Heart left ventricle (tissue), 16 donors: ENCODE measurements at regions not wholly inside any gene's neighbourhood (a gene's known extent, or its start where the extent isn't known, plus 50 kb on each side); places are given as distances from the start of the nearest gene placed in this dataset.
"Not testable (repeated sequence)": the region's sequence is repeated elsewhere in the genome, so short reads cannot be mapped to it uniquely, and the experiment has no call there.

Experiments used
- ATAC-seq, 4 donors: fragments of 200-7000 bp; cut with Tn5 transposase; one replicate each; pipeline ENCODE4 v1.9.1; 2020 to 2022; ENCODE audit warnings: moderate library complexity in 4 of 4, mild to moderate bottlenecking in 3 of 4, moderate number of reproducible peaks in 1 of 4
- DNase-seq, 5 donors: peaks; one replicate each; pipeline ENCODE4 v3.0.0-alpha.2; 2020
- H3K27ac ChIP-seq, 12 donors: fragments of 200-600 bp; sonication (generic) in 4 of 12; one replicate each; pipeline versions ENCODE4 v1.5.0 to v1.8.0; 2016 to 2022; ENCODE audit warnings: mild to moderate bottlenecking in 2 of 12
- H3K27me3 ChIP-seq, 9 donors: fragments of 200-600 bp; sonication (generic) in 2 of 9; one replicate each; pipeline versions ENCODE4 v1.5.1 to v1.8.0; 2016 to 2022; ENCODE audit warnings: mild to moderate bottlenecking in 3 of 9
- H3K36me3 ChIP-seq, 9 donors: fragments of 200-600 bp; sonication (generic) in 2 of 9; one replicate each; pipeline versions ENCODE4 v1.5.0 to v1.8.0; 2018 to 2022; ENCODE audit warnings: mild to moderate bottlenecking in 2 of 9
- H3K4me1 ChIP-seq, 12 donors: fragments of 200-600 bp; sonication (generic) in 4 of 12; one replicate each; pipeline versions ENCODE4 v1.5.0 to v1.8.0; 2016 to 2022; ENCODE audit warnings: mild to moderate bottlenecking in 3 of 12
- H3K4me3 ChIP-seq, 12 donors: fragments of 200-600 bp; sonication (generic) in 4 of 12; one replicate each; pipeline versions ENCODE4 v1.5.0 to v1.8.0; 2017 to 2022; ENCODE audit warnings: mild to moderate bottlenecking in 9 of 12, moderate library complexity in 4 of 12
- H3K9me3 ChIP-seq, 12 donors: fragments of 200-600 bp; sonication (generic) in 4 of 12; one replicate each; pipeline versions ENCODE4 v1.5.0 to v1.8.0; 2016 to 2022; ENCODE audit warnings: mild to moderate bottlenecking in 1 of 12
- POLR2A ChIP-seq, 2 donors: fragments of 450-650 bp; IDR thresholded peaks; one replicate each; pipeline ENCODE4 v1.6.1; 2017; ENCODE audit warnings: antibody characterized with exemption in 2 of 2, mild to moderate bottlenecking in 2 of 2, moderate library complexity in 2 of 2
- WGBS, 4 donors: extraction: QIAGEN DNeasy Blood & Tissue Kit in 2 of 4; methylation state at CpG; one replicate each; pipeline versions ENCODE4 v1.1.5 to v1.1.7; 2013 to 2018; 5-methylcytosine and 5-hydroxymethylcytosine counted together
- intact Hi-C, 10 donors: fragments of 100-400 bp; cut with DNase I; formaldehyde crosslinking; loops; one replicate each; pipeline versions ENCODE4 v1.11.1 to v1.14.2; 2022
- TF ChIP-seq, protein P1 (sequence below), 12 donors: fragments of 200-600 bp; sonication (generic) in 4 of 12; IDR thresholded peaks; one replicate each; pipeline versions ENCODE4 v1.5.0 to v1.8.0; 2018 to 2022; ENCODE audit warnings: antibody characterized with exemption in 12 of 12, mild to moderate bottlenecking in 5 of 12
- donor health status: ischemic (EF 13 %, LVEDD 7.1; RV severe dilation, severe dysfunction).
- donor health status: healthy with polysubstance abuse.
- donor health status: DM: no; HTN: yes; CAD: no.
- donor health status: DM: no; HTN: no; CAD: no.
- donor health status: ischemic (EF 25% LVEDD 6.9; RV normal size, moderate dysfunction).
- donor health status: ischemic (EF 25% LVEDD 5.7; RV mildly dilated, moderate dysfunction).
- donor health status: healthy.
- donor health status: DM: yes; HTN: yes; CAD: no.
- donor health status: ischemic (EF 35%, LVEDD 5.7; RV mildly dilated, moderate dysfunction).
- donor health status: nonischemic (EF 11% LVEDD 7.7; RV severe dilation, severe dysfunction).
- donor health status: DM: yes; HTN: yes; CAD: no.
- donor health status: PGD.
- donor health status: ischemic (EF 29% LVEDD 5.4; RV normal size, mild dysfunction).
- donor health status: nonischemic (EF 23%, LVEDD 6.1; RV moderate dilation, normal function).

DNA sequence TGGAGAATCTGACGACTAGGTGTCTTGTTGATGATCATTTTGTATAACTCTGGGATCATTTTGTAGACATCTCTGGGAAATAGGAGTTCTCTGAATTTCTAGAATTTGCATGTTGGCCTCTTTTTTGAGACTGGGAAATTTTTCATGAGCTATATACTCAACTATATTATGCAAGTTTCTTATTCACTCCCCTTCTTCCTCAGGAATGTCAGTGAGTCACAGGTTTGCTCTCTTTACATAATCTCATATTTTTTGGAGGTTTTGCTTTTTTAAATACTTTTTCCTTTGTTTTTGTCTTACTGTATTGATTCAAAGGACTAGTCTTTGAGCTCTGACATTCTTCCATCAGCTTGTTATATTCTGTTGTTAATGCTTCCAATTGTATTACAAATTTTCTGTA, 1324.2 kb downstream of the TECRL start:
- no peaks in the 10 kb centered on the region for H3K27me3 ChIP-seq
- DNase-seq: no peak
- 83 to 89% (median 86%) methylated on average over 1 of the region's 1 CpG for WGBS, 4 donors
- intact Hi-C loops: no loop called here
- no peaks in the 10 kb centered on the region for H3K4me1 ChIP-seq
- H3K4me3 ChIP-seq: no peak overlapping the region
- TF ChIP-seq POLR2A (IDR thresholded peaks at IDR 0.05): no peak
- TF ChIP-seq, protein P1, sequence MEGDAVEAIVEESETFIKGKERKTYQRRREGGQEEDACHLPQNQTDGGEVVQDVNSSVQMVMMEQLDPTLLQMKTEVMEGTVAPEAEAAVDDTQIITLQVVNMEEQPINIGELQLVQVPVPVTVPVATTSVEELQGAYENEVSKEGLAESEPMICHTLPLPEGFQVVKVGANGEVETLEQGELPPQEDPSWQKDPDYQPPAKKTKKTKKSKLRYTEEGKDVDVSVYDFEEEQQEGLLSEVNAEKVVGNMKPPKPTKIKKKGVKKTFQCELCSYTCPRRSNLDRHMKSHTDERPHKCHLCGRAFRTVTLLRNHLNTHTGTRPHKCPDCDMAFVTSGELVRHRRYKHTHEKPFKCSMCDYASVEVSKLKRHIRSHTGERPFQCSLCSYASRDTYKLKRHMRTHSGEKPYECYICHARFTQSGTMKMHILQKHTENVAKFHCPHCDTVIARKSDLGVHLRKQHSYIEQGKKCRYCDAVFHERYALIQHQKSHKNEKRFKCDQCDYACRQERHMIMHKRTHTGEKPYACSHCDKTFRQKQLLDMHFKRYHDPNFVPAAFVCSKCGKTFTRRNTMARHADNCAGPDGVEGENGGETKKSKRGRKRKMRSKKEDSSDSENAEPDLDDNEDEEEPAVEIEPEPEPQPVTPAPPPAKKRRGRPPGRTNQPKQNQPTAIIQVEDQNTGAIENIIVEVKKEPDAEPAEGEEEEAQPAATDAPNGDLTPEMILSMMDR (IDR thresholded peaks at IDR 0.05): no peak
- H3K27ac ChIP-seq: no peak overlapping the region
- ATAC-seq: no peak
- peaks cover 0 to 8% (median 0%) of the 10 kb centered on the region in 12 donors for H3K9me3 ChIP-seq
- no peaks in the 10 kb centered on the region for H3K36me3 ChIP-seq

DNA sequence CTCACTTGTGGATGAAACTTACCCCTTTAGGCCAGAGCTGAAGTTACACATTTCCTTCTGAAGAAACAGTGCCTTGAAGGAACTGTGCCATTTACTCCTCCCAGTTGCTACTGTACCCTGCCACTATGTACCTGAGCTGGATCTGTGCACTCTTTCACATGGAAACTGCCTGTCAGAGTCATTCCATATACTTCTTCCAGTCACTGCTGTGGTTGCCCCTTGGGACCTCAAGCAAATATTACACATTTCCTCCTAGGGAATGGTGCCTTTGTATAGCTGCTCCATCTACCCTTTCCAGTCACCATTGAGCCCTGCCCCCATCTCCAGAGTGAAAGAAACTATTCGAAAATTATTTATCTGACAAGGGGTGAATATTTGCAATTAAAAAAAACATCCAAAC, 1328.3 kb downstream of the TECRL start:
- Histone ChIP-seq H3K4me3 (no peak overlapping the region), H3K9me3 (peaks cover 0 to 14% (median 0%) of the 10 kb centered on the region in 12 donors), H3K4me1 (no peaks in the 10 kb centered on the region), H3K27me3 (no peaks in the 10 kb centered on the region), H3K27ac (no peak overlapping the region), H3K36me3 (no peaks in the 10 kb centered on the region)
- ATAC-seq (no peak), DNase-seq (no peak)
- TF ChIP-seq, protein P1 (IDR thresholded peaks at IDR 0.05): no peak
- no peak for TF ChIP-seq POLR2A (IDR thresholded peaks at IDR 0.05)
- intact Hi-C loops: no loop called here
- WGBS, 4 donors: 40 to 57% (median 48%) methylated on average over 1 of the region's 1 CpG

DNA sequence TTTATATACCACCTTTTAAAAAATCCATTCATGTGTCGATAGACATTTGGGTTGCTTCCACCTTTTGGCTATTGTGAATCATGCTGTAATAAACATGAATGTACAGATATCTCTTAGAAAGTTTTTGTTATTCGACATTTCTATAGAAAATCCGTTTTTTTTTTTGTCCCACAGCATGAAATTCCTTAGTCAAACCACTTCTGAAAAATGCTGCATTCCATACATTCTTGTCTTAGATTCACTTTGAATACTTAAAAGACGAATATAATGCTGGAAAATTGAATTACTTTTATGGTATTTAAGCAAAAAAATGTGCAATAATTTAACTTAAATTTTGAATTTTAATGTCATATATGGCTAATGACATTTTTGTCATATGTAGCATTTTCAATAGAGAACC, 1345.5 kb downstream of the TECRL start:
- H3K27me3 ChIP-seq: no peaks in the 10 kb centered on the region
- H3K27ac ChIP-seq: no peak overlapping the region
- H3K9me3 ChIP-seq: peaks cover 0 to 18% (median 0%) of the 10 kb centered on the region in 12 donors
- TF ChIP-seq POLR2A (IDR thresholded peaks at IDR 0.05): no peak
- TF ChIP-seq, protein P1 (IDR thresholded peaks at IDR 0.05): no peak
- 48 to 65% (median 56%) methylated on average over 4 of the region's 4 CpGs for WGBS, 4 donors
- DNase-seq (no peak), ATAC-seq (no peak)
- H3K4me1 ChIP-seq: no peaks in the 10 kb centered on the region
- no peak overlapping the region for H3K4me3 ChIP-seq
- no peaks in the 10 kb centered on the region for H3K36me3 ChIP-seq
- intact Hi-C loops: no loop called here

DNA sequence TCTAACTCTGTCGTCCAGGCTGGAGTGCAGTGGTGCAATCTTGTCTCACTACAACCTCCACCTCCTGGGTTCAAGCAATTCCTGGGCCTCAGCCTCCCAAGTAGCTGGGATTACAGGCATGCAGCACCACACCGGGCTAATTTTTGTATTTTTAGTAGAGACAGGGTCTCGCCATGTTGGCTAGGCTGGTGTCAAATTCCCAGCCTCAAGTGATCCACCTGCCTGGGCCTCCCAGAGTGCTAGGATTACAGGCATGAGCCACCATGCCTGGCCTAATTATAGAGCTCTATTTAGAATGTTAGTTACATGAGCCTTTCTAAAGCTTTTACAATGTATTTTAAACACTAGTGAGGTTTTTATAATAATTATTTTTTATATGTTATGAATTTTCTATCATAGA, 1346.4 kb downstream of the TECRL start:
- intact Hi-C loops, ATAC-seq: not testable (repeated sequence)
- 86 to 91% (median 90%) methylated on average over 3 of the region's 3 CpGs for WGBS, 4 donors

DNA sequence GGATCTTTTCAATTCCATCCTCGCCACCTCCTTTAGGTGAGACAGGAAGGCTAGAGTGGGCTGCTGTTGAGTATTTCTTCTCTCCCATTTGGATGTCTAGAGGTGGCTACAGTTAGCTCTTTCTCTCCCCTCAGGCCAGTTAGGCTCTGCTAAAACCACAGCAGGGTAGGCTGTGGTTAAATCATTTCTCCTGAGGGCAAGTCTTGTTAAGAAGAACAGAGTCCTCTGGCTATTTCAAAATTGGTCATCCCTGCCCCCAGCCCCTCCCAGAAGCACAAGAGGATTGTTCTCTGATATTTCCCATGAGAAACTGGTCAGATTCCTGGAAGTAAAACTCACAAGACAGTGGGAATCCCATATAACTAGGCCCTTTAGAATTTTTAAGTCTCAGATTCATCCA, 1359.5 kb downstream of the TECRL start:
- no peak overlapping the region for H3K4me3 ChIP-seq
- intact Hi-C loops: no loop called here
- H3K36me3 ChIP-seq: no peaks in the 10 kb centered on the region
- DNase-seq (no peak), ATAC-seq (no peak)
- 41 to 85% (median 57%) methylated on average over 1 of the region's 1 CpG for WGBS, 4 donors
- no peak overlapping the region for H3K27ac ChIP-seq
- peaks cover 0 to 19% (median 9%) of the 10 kb centered on the region in 12 donors for H3K9me3 ChIP-seq
- TF ChIP-seq POLR2A (IDR thresholded peaks at IDR 0.05): no peak
- TF ChIP-seq, protein P1 (IDR thresholded peaks at IDR 0.05): no peak
- H3K27me3 ChIP-seq: no peaks in the 10 kb centered on the region
- no peaks in the 10 kb centered on the region for H3K4me1 ChIP-seq

More for the DNA sequence above, 1346.4 kb downstream of the TECRL start:
- H3K4me3 ChIP-seq, H3K27me3 ChIP-seq, H3K27ac ChIP-seq, DNase-seq, H3K4me1 ChIP-seq, H3K36me3 ChIP-seq: not testable (repeated sequence)
- H3K9me3 ChIP-seq: peaks cover 0 to 18% (median 0%) of the 10 kb centered on the region in 12 donors
